Stimulated activated naive CD8-positive, alpha-beta T cell treated with anti-CD3 and anti-CD28 coated beads, Interleukin-15, Interleukin-2, amounts not matched to agents 100 U/mL and 50 U/mL, for 24 hours (primary cell): ENCODE measurements at regions not wholly inside any gene's neighbourhood (a gene's known extent, or its start where the extent isn't known, plus 50 kb on each side); places are given as distances from the start of the nearest gene placed in this dataset.
"Not testable (repeated sequence)": the region's sequence is repeated elsewhere in the genome, so short reads cannot be mapped to it uniquely, and the experiment has no call there.

Source experiments
- ATAC-seq: fragments of 150-1000 bp; cut with Tn5 transposase; one replicate; pipeline ENCODE4 v1.10.0; 2021
- DNase-seq: peaks from one replicate; pipeline ENCODE4 v3.0.0; 2021

- ATAC-seq, result peak; percentile 28
- DNase-seq, result no peak
These were observed 83.9 kb downstream of the CXCL12 start for GRCh38 chr10:44300666-44301649.

- no peak for ATAC-seq
- DNase-seq, result no peak
These were observed 86.2 kb downstream of the CXCL12 start for GRCh38 chr10:44298713-44299112.

GRCh38 chr10:44297963-44298362, 86.9 kb downstream of the CXCL12 start:
- DNase-seq (no peak), ATAC-seq (no peak)

GRCh38 chr10:44295644-44296241, 89.2 kb downstream of the CXCL12 start:
- DNase-seq, result no peak
- ATAC-seq, result no peak

DNA sequence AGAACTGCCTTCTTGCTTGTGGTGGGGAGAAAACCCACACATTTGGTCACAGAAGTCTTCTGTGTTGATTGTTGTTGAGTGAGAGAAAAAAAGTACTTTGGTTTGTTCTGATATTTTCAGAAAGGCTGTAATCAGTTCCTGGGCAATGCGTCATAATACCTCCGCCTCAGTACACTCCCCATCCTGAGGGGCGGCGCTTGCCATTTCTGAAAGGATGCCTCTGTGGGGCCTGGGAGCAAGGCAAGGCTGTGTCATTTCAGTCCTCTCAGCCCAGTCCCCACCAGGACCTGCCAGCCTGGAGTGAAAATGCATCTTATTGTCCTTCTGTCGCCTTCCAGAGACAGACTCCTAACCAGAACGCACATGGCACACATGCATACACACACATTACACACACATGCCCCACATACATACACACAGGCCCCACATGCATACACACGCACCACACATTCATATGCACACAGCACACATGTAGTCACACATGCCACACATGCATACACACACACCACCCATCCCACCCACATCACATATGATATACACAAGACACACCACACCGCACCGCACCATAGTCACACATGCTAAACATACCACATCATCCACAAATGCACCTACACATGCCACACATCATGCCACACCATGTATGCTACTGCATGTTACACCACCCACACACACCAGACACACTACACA, 90.0 kb downstream of the CXCL12 start:
- DNase-seq, result no peak
- ATAC-seq, result no peak

DNA sequence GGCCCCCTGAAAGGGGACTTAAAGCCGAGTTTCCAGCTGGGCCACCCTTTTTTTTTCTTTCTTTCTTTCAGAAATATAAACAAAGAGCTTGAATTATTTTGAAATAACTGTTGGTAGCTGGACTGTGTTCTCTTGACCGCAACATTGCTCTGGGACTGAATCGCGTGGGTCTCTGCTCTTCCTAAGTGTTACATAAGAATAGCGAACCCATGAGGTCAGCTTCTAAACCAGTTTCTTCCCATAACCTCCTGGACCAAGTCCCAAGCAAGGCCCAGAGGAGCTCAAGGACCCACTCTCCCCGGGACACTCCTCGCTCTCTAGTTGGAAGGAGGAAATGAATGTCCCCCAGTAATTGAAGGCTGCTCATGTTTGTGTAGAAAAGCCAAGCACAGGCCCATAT, 91.1 kb downstream of the CXCL12 start:
- no peak for ATAC-seq
- DNase-seq, result no peak

DNA sequence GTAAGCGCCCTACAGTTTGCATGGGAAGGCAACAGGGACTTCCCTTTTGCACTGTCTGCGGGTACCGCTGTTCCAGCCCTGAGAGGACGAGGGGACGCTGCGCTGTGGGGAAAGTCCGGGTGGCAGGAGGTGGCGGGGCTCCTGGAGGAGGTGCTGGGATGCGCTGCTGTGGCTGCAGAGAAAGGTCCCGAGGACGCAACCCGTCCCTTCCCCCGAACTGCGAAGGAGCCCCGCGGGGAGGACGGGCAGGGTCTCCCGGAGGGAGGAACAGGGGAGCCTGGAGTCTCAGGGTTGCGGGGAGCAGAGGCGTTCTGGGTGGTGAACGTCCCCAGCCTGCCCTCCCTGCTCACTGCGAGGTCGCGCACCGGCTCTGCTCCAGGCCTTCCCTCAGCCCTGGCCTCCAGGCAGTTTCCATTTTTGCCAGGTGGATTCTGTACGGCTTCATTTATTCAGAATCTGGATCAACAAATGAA, 91.6 kb downstream of the CXCL12 start:
- ATAC-seq, result no peak
- no peak for DNase-seq

- no peak for ATAC-seq
- DNase-seq, result no peak
These were observed 92.4 kb downstream of the CXCL12 start for GRCh38 chr10:44292390-44293002.

DNA sequence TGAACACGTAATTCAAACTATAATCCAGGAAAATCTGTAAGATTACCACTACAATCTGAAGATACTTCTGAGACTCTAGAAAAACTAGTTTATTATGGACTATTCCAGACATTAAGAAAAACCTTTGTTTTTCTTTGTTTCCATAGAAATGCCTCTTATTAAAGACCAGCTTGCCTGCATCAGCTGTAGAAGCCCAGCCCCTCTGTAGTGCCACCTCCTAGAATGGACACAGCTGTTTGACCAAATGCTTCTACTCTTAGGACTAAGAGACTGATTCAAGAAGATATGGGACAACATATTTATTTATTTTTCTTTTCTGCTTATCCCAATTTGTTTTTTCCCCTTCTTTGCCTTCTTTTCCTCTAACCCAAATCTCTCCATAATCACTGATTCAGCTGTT, 93.8 kb downstream of the CXCL12 start:
- ATAC-seq (no peak), DNase-seq (no peak)

- ATAC-seq (no peak), DNase-seq (no peak)
These were observed 95.8 kb downstream of the CXCL12 start for GRCh38 chr10:44289125-44289524.

GRCh38 chr10:44287408-44287807, 97.5 kb downstream of the CXCL12 start:
- DNase-seq, result no peak
- ATAC-seq, result no peak

GRCh38 chr10:44284198-44285084, 100.5 kb downstream of the CXCL12 start:
- no peak for ATAC-seq
- no peak for DNase-seq

DNA sequence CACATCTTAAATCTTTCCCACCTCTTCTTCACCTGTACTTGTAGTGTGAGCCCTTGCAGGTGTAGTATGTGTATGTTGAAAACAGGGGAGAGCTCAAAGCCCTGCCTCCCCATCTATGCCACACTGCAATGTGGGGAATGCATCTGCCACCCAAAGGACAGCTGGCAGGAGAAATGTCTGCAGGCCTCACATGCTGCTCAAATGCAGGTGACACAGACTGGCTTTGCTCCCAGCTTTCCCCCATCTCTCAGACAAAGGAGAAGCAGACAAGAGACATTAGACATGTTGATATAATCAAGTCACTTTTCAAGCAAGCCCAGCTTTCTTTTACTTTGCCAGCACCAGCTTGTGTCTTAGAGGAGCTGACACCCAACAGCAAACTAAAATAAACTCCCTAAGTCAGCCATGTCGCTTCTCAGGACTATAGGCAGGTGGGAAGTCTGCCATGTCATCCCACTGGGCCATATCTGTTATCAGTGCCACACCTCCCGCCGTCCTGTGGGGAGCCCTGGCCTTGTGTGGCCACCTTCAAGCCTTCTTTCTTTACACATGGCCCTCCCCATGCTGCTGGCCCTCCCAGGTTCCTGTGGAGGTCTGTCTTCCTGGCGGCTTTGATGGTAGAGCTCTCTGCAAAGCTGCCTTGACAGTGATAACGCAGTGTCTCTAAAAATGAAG, 102.1 kb downstream of the CXCL12 start:
- no peak for DNase-seq
- ATAC-seq, result no peak

DNA sequence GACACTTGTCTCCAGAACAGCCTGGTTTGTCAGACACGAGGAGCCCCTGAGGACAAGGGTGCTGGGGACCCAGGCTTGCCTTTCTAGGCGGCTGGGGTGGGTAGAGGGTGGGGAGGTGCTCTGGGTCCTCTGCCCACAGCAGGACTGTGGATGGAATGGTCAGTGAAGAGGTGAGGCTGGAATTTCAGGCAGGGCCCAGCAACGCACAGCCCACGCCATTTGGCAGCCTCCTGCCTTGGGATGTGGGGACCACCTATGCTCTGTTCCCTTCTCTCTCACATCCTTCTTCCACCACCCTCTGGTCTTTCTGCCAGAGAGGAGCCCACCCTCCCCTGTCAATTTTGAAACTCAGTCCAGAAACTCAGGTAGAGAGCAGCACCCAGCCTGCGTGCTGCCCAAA, 103.2 kb downstream of the CXCL12 start:
- DNase-seq (no peak), ATAC-seq (no peak)

DNA sequence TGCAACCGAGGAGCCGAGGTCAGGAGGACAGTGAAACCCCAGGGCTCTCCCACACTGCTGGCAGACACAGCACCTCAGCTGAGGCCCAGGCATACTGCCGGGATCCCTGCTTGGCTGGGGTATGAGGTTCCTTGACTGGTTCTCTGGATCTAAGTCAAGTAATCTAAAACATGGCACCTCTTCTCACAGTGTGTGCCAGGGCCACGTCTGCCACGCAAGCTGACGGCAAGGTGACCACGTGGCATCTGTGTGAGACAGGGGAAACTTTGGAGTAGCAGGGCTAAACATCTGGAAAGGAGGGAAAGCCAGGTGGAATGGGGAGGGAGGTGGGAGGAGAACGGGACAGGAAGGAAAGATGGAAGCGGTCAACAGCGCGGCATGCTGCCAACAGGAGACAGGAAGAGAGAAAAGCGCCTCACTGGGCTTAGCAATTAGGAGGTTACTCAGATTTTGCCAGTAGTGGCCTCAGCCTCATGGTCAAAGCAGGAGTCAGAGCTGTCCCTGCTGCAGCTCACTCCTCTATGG, 103.7 kb downstream of the CXCL12 start:
- DNase-seq (no peak), ATAC-seq (no peak)

- no peak for ATAC-seq
- no peak for DNase-seq
These were observed 104.5 kb downstream of the CXCL12 start for GRCh38 chr10:44280226-44281014.

GRCh38 chr10:44279426-44280126, 105.3 kb downstream of the CXCL12 start:
- ATAC-seq (no peak), DNase-seq (no peak)

GRCh38 chr10:44278837-44279324, 106.0 kb downstream of the CXCL12 start:
- ATAC-seq (no peak), DNase-seq (no peak)

GRCh38 chr10:44268435-44268948, 116.4 kb downstream of the CXCL12 start:
- DNase-seq, ATAC-seq: not testable (repeated sequence)
